Activated CD4-positive, alpha-beta T cell treated with anti-CD3 and anti-CD28 coated beads, Interleukin-2, Interleukin-4, amounts not matched to agents 100 ng/mL and 50 ng/mL, durations not matched to agents 16 hours and 8 hours (primary cell): ENCODE measurements at regions not wholly inside any gene's neighbourhood (a gene's known extent, or its start where the extent isn't known, plus 50 kb on each side); places are given as distances from the start of the nearest gene placed in this dataset.
"Not testable (repeated sequence)": the region's sequence is repeated elsewhere in the genome, so short reads cannot be mapped to it uniquely, and the experiment has no call there.

ENCODE experiments used
- DNase-seq: peaks from one replicate; pipeline ENCODE4 v3.0.0-alpha.2; 2020; ENCODE audit warnings: low spot score

GRCh38 chr2:210730672-210731071, 174.3 kb downstream of the CPS1 start:
- no peak for DNase-seq

- DNase-seq, result not testable (repeated sequence)
Measured at GRCh38 chr2:210746826-210747225, 190.4 kb downstream of the CPS1 start.

- DNase-seq, result no peak
Measured at GRCh38 chr2:210752532-210752931, 196.1 kb downstream of the CPS1 start.

GRCh38 chr2:210753386-210753785, 197.0 kb downstream of the CPS1 start:
- no peak for DNase-seq

GRCh38 chr2:210756855-210757254, 200.5 kb downstream of the CPS1 start:
- DNase-seq, result no peak

- DNase-seq, result no peak
Measured at GRCh38 chr2:210762604-210763588, 206.5 kb downstream of the CPS1 start.

GRCh38 chr2:210768329-210768910, 212.0 kb downstream of the CPS1 start:
- no peak for DNase-seq

- no peak for DNase-seq
Measured at GRCh38 chr2:210776756-210777155, 220.4 kb downstream of the CPS1 start.

- DNase-seq, result no peak
Measured at GRCh38 chr2:210782222-210782621, 225.8 kb downstream of the CPS1 start.

GRCh38 chr2:210787831-210788230, 231.4 kb downstream of the CPS1 start:
- DNase-seq, result not testable (repeated sequence)

GRCh38 chr2:210792000-210792399, 235.6 kb downstream of the CPS1 start:
- DNase-seq, result no peak

- DNase-seq, result no peak
Measured at GRCh38 chr2:210795506-210795905, 239.1 kb downstream of the CPS1 start.

GRCh38 chr2:210798180-210798579, 241.8 kb downstream of the CPS1 start:
- no peak for DNase-seq

GRCh38 chr2:210814251-210815025, 258.0 kb downstream of the CPS1 start:
- no peak for DNase-seq

- DNase-seq, result no peak
Measured at GRCh38 chr2:210816769-210817168, 260.4 kb downstream of the CPS1 start.

GRCh38 chr2:210818473-210818872, 262.1 kb downstream of the CPS1 start:
- DNase-seq, result no peak

- no peak for DNase-seq
Measured at GRCh38 chr2:210833403-210833802, 277.0 kb downstream of the CPS1 start.

- no peak for DNase-seq
Measured at GRCh38 chr2:210839034-210839433, 282.6 kb downstream of the CPS1 start.

GRCh38 chr2:210839450-210839849, 283.1 kb downstream of the CPS1 start:
- no peak for DNase-seq

- no peak for DNase-seq
Measured at GRCh38 chr2:210842896-210843295, 286.5 kb downstream of the CPS1 start.

- DNase-seq, result no peak
Measured at GRCh38 chr2:210844016-210844415, 287.6 kb downstream of the CPS1 start.

- no peak for DNase-seq
Measured at GRCh38 chr2:210859314-210859713, 302.9 kb downstream of the CPS1 start.

- DNase-seq, result no peak
Measured at GRCh38 chr2:210860276-210860675, 303.9 kb downstream of the CPS1 start.
